ENCODE measurements at regions not wholly inside any gene's neighbourhood (a gene's known extent, or its start where the extent isn't known, plus 50 kb on each side); places are given as distances from the start of the nearest gene placed in this dataset.

DNA sequence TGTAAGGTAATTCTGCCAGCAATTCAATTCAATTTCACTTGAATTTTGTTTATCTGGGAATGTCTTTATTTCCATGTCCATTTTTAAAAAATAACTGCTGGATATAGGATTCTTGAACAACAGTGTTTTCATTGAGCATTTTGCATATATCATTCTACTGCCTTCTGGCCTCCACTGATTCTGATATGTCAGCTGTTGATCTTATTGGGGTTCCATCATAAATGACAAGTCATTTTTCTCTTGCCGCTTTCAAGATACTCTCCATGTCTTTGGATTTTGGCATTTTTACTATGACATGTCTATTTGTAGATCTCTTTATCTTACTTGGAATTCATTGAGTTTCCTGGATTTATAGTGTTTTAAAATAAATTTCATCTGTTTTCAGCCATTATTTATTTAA, 180.5 kb upstream of the LMNTD1 start:
- TF ChIP-seq, protein P1, sequence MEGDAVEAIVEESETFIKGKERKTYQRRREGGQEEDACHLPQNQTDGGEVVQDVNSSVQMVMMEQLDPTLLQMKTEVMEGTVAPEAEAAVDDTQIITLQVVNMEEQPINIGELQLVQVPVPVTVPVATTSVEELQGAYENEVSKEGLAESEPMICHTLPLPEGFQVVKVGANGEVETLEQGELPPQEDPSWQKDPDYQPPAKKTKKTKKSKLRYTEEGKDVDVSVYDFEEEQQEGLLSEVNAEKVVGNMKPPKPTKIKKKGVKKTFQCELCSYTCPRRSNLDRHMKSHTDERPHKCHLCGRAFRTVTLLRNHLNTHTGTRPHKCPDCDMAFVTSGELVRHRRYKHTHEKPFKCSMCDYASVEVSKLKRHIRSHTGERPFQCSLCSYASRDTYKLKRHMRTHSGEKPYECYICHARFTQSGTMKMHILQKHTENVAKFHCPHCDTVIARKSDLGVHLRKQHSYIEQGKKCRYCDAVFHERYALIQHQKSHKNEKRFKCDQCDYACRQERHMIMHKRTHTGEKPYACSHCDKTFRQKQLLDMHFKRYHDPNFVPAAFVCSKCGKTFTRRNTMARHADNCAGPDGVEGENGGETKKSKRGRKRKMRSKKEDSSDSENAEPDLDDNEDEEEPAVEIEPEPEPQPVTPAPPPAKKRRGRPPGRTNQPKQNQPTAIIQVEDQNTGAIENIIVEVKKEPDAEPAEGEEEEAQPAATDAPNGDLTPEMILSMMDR (IDR thresholded peaks at IDR 0.05): no peak
- no peak for DNase-seq (ENCODE audit: low spot score)
- no peak for ATAC-seq (ENCODE audit: low FRiP score)

DNA sequence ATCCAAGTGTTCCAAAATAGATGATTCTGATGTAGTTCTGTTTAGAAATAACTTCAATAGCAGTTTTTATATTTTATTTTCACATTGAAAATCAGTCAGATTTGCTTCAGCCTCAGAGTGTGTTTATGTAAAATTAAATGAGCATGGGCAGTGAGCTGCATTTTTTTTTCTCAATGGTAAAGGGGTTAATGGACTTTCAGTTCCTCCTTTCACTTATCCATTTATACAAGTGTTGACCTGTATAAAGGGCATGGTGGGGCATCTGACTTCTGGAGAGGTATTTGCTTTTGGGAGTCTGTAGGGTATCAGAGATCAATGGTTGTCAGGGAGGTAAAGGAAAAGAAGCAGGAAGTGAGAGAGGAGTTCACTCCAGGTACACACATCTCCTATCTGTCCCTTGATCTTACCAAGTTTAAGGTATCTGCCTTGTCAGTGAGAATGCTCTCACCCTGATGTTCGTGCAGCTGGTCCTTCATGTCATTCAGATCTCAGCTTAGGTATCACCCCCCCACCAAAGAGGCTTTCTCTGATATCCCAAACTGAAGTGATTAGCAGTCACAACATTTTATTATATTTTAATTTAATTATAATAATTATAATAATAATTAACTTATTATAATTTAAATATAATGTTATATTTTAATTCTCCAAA, 181.6 kb upstream of the LMNTD1 start:
- DNase-seq (ENCODE audit: low spot score) (no peak), ATAC-seq (ENCODE audit: low FRiP score) (no peak)
- TF ChIP-seq, protein P1 (IDR thresholded peaks at IDR 0.05): no peak

DNA sequence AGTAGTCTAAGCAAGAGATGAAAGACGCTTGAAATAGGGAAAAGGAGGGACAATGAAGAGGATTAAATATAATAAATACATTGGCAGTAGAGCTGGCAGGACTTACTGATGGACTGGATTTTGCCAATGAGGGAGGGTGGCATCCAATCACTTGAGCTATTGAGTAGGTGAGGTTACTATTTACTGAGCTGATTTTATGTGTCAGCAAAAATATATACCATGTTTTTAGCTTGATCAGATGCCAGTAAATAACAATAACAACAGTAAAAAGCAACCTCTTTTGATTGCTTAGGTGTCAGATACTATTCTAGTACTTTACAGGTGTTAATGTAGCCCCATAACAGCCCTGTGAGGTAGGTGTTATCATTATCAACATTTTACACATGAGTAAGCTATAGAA, 187.5 kb upstream of the LMNTD1 start:
- no peak for ATAC-seq (ENCODE audit: low FRiP score)
- TF ChIP-seq, protein P1 (IDR thresholded peaks at IDR 0.05): no peak

DNA sequence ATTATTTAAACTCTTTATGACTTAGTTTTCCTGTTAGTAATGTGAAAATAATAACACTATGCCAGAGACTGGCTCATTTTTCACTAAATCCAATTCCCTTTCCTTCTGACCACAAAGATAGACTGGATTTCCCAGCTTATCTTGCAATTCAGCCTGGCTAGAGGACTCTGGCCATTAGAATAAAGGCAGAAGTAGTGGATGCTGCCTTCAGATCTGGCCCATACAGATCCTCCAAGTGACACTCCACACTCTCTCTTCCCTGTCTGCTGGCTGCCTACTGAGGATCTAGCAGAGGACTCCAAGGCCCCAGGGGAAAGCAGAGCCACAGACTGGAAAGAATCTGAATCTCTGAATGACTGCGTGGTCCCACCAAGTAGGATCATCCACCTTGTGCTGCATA, 188.8 kb upstream of the LMNTD1 start:
- DNase-seq (ENCODE audit: low spot score): no peak
- ATAC-seq (ENCODE audit: low FRiP score): no peak
- TF ChIP-seq, protein P1 (IDR thresholded peaks at IDR 0.05): no peak

More for the DNA sequence above, 187.5 kb upstream of the LMNTD1 start:
- no peak for DNase-seq (ENCODE audit: low spot score)

DNA sequence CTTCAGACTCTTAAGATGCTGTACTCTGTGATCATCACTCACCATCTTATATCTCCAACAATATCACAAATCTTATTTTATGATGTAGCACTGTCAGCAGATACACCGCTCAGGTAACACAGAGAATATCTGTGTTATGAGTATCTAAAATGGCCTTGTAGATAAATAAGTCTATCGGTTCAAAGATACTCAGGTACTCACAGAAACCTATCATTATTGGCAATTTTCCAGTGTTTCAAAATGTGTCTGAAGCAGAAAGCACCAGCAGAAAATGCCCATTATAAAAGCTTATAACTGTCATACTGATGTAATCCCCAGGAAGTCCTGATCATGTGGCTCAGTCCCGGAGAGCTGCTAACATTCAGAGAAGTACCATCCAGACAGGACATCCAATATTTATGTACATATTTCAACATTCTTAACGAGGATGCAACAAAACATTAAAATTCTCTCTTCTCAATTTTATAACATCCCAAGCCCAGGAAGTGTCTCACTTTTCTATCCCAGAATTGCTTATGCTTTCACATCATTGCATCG, 190.7 kb upstream of the LMNTD1 start:
- DNase-seq (ENCODE audit: low spot score): no peak
- TF ChIP-seq, protein P1 (IDR thresholded peaks at IDR 0.05): no peak
- ATAC-seq (ENCODE audit: low FRiP score): no peak

DNA sequence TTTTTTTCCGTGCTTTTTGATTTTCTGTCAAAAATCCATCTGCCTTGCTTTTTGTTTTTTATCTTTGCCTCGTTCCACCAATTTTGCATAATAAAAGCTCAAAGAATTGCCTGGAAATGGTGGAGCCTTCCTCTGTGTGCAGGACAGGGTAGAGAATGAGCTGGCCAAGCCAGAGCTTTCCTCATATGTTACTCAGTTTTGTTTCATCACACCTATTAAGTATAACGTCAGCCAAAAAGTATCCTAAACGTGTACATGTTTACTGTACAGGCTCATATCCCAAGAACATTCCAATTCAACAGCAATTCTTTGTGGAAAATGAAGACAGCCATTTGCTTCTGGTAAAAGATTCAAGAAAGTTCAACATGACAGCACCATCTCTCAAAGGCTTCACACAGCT, 191.2 kb upstream of the LMNTD1 start:
- no peak for ATAC-seq (ENCODE audit: low FRiP score)
- TF ChIP-seq, protein P1 (IDR thresholded peaks at IDR 0.05): no peak
- DNase-seq (ENCODE audit: low spot score): no peak

DNA sequence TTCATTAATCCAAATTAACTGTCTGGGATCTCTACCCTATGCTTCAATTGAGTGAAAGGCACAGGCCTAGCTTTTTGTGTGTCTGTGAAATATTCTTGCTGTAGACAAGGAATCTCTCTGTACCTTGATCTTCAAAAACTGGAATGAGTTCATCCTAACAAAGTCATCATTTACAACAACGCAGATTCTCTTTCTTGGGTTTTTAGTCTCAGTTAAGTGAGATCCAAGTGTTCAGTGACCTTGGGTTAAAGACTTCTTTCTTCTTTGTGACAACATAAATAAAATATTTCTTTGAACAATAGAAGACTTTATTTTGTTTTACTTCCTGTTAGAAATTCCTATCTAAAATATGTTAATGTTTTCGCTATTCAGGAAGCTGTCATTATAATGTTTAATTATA, 192.2 kb upstream of the LMNTD1 start:
- ATAC-seq (ENCODE audit: low FRiP score) (no peak), DNase-seq (ENCODE audit: low spot score) (no peak)
- TF ChIP-seq, protein P1 (IDR thresholded peaks at IDR 0.05): no peak

Measured in omental fat pad (tissue), 3 donors.